ENCODE measurements at regions not wholly inside any gene's neighbourhood (a gene's known extent, or its start where the extent isn't known, plus 50 kb on each side); places are given as distances from the start of the nearest gene placed in this dataset.

DNA sequence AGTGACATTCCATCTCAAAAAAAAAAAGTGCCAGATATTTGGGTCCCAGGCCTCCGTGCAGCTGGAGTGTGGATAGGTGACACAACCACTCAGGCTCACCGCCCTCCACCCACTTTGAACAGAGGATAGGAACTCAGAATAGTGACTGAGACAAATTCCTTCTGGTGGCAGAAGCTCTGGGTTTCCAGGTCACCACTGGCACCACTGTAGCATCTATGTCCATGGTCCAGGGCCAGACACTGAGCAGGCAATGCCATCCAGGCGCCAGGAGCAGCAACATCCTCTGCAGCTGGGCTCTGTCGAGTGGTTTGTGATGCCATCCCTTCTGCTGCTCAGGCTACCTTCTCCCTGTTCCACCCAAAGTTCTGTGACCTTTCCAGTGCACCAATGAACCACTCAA, 81.5 kb upstream of the PTPRM start:
- Histone ChIP-seq H3K36me3 (ENCODE audit: control insufficient read depth in 2 of 2, insufficient read depth in 1 of 2, low read length in 2 of 2) (no peaks in the 10 kb centered on the region), H3K4me3 (ENCODE audit: low read depth, low read length) (no peak overlapping the region), H3K9me3 (ENCODE audit: control insufficient read depth, insufficient read depth, low read depth, low read length) (no peaks in the 10 kb centered on the region), H3K27ac (ENCODE audit: extremely low read depth, low read depth, low read length) (no peak overlapping the region), H3K4me1 (ENCODE audit: control insufficient read depth, insufficient read depth, low read length) (no peaks in the 10 kb centered on the region)
- TF ChIP-seq, protein P1, sequence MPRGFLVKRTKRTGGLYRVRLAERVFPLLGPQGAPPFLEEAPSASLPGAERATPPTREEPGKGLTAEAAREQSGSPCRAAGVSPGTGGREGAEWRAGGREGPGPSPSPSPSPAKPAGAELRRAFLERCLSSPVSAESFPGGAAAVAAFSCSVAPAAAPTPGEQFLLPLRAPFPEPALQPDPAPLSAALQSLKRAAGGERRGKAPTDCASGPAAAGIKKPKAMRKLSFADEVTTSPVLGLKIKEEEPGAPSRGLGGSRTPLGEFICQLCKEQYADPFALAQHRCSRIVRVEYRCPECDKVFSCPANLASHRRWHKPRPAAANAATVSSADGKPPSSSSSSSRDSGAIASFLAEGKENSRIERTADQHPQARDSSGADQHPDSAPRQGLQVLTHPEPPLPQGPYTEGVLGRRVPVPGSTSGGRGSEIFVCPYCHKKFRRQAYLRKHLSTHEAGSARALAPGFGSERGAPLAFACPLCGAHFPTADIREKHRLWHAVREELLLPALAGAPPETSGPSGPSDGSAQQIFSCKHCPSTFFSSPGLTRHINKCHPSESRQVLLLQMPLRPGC (tag by site-specific recombination; IDR thresholded peaks at IDR 0.05) = no peak
- TF ChIP-seq ZNF76 (tag by site-specific recombination; IDR thresholded peaks at IDR 0.05; ENCODE audit: borderline replicate concordance, low read depth) (no peak), ZNF366 (tag by site-specific recombination; conservative IDR thresholded peaks at IDR 0.05) (no peak), ZNF521 (tag by site-specific recombination; IDR thresholded peaks at IDR 0.05) (no peak), IKZF3 (tag by site-specific recombination; IDR thresholded peaks at IDR 0.05) (no peak), ZNF433 (tag by site-specific recombination; IDR thresholded peaks at IDR 0.05; ENCODE audit: low read depth) (no peak), ZNF239 (tag by site-specific recombination; IDR thresholded peaks at IDR 0.05) (no peak), ZBTB44 (tag by site-specific recombination; IDR thresholded peaks at IDR 0.05) (no peak), PBX3 (CRISPR knock-in tag; IDR thresholded peaks at IDR 0.05) (no peak), ZNF248 (tag by site-specific recombination; IDR thresholded peaks at IDR 0.05) (no peak), ZNF768 (tag by site-specific recombination; IDR thresholded peaks at IDR 0.05) (no peak), ZNF292 (tag by site-specific recombination; IDR thresholded peaks at IDR 0.05; ENCODE audit: borderline replicate concordance, low read depth) (no peak), PATZ1 (tag by site-specific recombination; IDR thresholded peaks at IDR 0.05) (no peak)
- TF ChIP-seq, protein P2, sequence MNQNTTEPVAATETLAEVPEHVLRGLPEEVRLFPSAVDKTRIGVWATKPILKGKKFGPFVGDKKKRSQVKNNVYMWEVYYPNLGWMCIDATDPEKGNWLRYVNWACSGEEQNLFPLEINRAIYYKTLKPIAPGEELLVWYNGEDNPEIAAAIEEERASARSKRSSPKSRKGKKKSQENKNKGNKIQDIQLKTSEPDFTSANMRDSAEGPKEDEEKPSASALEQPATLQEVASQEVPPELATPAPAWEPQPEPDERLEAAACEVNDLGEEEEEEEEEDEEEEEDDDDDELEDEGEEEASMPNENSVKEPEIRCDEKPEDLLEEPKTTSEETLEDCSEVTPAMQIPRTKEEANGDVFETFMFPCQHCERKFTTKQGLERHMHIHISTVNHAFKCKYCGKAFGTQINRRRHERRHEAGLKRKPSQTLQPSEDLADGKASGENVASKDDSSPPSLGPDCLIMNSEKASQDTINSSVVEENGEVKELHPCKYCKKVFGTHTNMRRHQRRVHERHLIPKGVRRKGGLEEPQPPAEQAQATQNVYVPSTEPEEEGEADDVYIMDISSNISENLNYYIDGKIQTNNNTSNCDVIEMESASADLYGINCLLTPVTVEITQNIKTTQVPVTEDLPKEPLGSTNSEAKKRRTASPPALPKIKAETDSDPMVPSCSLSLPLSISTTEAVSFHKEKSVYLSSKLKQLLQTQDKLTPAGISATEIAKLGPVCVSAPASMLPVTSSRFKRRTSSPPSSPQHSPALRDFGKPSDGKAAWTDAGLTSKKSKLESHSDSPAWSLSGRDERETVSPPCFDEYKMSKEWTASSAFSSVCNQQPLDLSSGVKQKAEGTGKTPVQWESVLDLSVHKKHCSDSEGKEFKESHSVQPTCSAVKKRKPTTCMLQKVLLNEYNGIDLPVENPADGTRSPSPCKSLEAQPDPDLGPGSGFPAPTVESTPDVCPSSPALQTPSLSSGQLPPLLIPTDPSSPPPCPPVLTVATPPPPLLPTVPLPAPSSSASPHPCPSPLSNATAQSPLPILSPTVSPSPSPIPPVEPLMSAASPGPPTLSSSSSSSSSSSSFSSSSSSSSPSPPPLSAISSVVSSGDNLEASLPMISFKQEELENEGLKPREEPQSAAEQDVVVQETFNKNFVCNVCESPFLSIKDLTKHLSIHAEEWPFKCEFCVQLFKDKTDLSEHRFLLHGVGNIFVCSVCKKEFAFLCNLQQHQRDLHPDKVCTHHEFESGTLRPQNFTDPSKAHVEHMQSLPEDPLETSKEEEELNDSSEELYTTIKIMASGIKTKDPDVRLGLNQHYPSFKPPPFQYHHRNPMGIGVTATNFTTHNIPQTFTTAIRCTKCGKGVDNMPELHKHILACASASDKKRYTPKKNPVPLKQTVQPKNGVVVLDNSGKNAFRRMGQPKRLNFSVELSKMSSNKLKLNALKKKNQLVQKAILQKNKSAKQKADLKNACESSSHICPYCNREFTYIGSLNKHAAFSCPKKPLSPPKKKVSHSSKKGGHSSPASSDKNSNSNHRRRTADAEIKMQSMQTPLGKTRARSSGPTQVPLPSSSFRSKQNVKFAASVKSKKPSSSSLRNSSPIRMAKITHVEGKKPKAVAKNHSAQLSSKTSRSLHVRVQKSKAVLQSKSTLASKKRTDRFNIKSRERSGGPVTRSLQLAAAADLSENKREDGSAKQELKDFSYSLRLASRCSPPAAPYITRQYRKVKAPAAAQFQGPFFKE (tag by site-specific recombination; IDR thresholded peaks at IDR 0.05; ENCODE audit: borderline replicate concordance) = no peak
- CTCF ChIA-PET = interaction anchor here (0.7 kb wide), 1 partner anchor 12 kb away, joined by 4 read pairs; no protein-coding TSS in a partner anchor
- POLR2A ChIA-PET = no interaction called here

Data from HEK293 (cell line).